GM12891 (cell line): ENCODE measurements at regions not wholly inside any gene's neighbourhood (a gene's known extent, or its start where the extent isn't known, plus 50 kb on each side); places are given as distances from the start of the nearest gene placed in this dataset.

Experiments
- PAX5 ChIP-seq: IDR thresholded peaks from 2 replicates; pipeline ENCODE4 v1.6.1; 2011; ENCODE audit warnings: low read length, moderate library complexity, mild to moderate bottlenecking; ENCODE audit not compliant: insufficient read depth, severe bottlenecking
- POLR2A ChIP-seq: IDR thresholded peaks from 2 replicates; pipeline ENCODE4 v1.6.1; 2011; ENCODE audit warnings: low read depth, low read length, control low read depth
- POLR2AphosphoS5 ChIP-seq: IDR thresholded peaks from 2 replicates; pipeline ENCODE4 v1.6.1; 2011; ENCODE audit warnings: low read depth, low read length, control low read depth
- SPI1 ChIP-seq: IDR thresholded peaks from 2 replicates; pipeline ENCODE4 v1.6.1; 2011; ENCODE audit warnings: low read depth, low read length, control low read depth
- TAF1 ChIP-seq: IDR thresholded peaks from 2 replicates; pipeline ENCODE4 v1.6.1; 2011; ENCODE audit warnings: low read depth, low read length, control low read depth

GRCh38 chr6:145532361-145532760 is 203.0 kb downstream of the EPM2A start:
- TF ChIP-seq TAF1 (no peak), POLR2A (no peak), PAX5 (no peak), POLR2AphosphoS5 (no peak), SPI1 (no peak)
